T-helper 2 cell (primary cell): ENCODE measurements at regions not wholly inside any gene's neighbourhood (a gene's known extent, or its start where the extent isn't known, plus 50 kb on each side); places are given as distances from the start of the nearest gene placed in this dataset.
"Not testable (repeated sequence)": the region's sequence is repeated elsewhere in the genome, so short reads cannot be mapped to it uniquely, and the experiment has no call there.

Experiments
- DNase-seq, 5 experiments: peaks; one replicate each; pipeline versions ENCODE4 v3.0.0 to v3.0.0-alpha.2; 2012 to 2022

DNA sequence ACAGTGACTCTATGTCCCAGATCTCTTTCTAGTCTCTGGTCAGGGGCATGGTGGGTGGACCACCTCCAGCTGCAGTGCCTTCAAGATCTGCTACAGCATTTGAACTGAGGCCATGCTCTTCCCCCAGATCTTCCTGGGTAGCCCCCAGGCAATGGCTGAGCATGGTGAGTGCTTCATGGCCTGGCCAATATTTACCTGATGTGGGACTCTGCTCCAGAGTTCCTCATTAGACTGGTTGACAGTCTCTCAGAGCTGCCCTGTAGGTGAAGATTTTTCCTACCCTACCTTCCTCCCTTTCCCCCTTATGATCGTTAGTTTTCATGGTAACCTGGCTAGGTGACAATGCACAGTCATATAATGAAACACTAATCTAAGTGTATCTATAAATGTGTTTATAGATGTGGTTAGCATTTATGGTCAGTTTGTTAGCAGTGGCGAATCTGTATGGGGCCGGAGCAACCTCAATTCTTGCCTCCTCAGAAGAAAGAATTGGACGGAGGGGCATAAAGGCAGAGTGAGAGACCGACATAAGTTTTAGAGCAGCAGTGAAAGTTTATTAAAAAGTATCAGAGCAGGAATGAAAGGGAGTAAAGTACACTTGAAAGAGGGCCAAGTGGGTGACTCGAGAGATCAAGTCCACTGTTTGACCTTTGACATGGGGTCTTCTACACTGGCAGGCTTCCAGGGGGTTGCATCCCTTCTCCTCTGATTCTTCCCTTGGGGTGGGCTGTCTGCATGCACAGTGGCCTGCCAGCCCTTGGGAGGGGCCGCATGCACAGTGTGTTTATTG is 256.3 kb downstream of the CD83 start:
- peak in 1 of 5 experiments; percentile 3 for DNase-seq

DNA sequence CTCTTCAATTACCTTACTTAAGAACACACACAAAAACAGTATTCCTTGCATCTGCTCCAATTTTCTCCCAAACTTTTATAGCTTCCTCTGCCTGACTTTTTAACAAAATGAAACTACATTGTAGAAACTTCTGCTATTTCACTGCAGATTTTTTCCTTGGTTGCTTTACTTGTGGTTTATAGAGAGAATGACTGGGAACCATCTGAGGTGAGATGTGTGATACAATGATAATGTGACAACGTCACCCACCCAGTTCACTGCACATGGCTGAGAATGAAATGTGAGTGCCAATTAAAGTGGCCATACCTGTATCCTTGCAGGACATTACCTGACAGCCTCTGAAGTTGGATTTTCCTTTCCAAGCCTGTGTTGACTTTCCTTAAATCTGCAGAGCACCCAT is 258.4 kb downstream of the CD83 start:
- DNase-seq: peak in 1 of 5 experiments; percentile 50

DNA sequence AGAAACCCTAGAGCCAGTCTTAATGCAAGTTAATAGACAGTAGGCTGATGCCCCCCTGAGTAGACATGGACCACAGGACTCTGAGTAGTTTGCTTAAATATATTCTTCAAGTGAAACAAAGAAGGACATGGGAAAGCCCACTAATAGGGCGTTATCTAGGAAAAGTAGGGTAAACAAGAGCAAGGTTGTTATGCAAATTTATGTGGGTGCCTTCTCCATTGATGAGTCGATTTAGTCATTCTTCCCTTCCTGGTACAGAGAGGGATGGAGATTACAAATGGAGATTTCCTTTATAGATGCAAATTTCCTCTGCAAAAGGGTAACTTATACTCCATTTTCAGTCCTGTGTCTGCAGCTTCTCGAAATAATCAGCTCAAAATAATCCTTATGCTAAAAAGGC is 262.0 kb downstream of the CD83 start:
- DNase-seq: no peak

DNA sequence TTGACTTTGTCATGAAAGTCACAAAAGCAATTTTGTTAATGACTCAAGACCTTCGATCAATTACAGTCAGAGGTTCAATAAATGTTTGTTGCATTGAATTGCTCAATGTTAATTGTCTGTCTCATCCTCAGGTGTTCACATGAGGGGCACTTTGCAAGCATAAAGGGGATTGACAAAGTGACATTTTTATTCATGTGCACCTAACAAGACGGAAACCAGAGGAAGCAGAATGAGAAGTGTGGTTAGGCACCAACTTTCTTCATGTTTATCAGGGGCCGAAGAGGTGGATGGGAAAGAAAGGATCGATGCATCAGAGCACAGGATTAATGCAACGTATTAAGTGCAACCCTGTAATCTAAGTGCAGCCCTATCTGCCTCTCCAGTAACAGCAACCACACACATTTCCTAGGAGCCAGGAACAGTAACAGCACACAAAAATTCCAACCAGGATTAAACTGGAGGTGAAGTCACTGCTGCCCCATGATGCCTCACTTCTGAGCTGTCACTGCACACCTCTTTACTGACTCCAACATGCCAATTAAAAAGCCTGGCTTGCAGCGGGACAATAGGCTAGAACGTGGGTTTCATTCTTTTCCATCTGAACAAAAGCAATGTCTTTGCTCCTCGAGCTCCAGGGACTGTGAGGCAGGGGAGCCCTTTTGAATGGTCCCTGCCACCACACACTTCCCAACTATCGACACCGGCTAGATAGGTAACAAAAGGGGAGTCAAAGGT is 262.7 kb downstream of the CD83 start:
- no peak for DNase-seq

DNA sequence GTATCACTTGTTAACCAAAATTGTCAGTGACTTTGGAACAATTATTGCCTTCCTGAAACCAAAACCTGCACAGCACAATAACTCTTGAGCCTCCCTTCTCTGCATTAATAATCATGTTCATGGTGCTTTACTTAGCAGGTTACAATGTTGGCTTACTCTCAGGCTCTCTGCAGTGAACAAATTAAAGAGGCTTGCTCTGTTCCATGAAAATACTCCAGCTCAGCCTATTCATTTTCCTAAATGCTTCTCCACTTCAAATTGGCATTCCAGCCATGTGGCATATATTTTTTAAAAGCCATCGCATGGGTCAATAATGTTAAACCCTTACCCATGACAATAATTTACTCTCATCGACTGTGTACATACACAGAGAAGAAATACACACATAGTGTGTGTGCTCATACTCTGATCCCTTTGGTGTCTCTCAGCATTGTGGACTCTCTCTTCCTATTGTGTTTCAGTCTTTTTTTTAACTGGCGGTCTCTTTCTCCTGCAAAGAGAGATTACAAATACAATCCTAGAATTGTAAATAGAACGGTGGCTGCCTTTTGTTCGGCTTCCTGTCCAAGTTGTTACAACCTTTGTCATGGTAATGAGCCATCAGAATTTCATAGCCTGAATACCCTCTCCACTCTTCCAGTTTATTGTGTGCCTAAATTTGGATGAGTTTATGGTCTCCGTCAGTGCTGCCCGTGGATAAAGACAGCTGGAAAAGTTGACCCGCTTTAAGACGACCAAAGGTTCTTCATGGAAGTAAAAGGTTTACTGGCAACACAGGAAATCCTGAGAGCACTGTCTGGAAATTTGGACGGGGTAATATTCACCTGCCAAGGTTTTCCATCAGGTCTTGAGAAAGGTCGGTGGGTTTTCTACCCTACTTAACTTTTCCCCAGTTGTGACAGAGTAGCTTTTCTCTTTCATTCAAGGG is 263.6 kb downstream of the CD83 start:
- no peak for DNase-seq

DNA sequence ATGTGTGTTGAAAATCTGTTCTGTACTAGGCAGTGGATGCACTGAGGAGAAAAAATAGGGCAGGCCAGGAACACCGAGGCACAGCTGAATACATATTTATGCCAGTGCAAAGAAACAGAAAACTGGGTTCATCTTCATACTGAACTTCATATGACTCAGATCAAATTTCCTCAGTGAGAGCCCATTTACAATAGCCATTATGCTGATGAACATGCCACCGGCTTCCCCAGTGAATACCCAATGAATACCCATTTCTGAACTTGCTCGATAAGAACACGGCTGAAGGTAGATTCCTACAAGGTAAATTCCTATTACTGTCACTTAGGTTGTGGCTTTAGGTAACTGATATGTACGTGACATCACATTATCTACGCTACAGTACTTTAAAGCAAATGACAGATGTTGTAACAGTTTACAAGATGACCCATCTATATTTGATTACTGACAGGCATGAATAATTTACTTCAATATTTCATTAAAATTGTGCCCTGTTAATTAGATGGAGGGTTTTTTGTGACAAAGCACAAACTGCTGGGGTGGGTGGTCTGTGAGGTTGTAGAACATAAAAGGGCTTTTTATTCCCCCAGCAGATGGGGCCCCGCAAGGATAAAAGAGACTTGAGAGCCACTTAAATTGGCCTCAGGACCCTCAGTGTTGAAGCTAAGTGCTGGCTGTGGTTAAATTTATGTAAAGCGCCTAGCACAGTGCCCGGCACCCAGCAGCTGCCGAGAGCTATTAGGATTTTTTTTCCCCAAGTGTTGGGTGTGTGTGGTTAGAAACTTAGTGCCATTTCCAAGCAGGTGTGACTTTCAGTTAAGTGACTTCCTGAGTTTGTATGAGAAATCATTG is 264.5 kb downstream of the CD83 start:
- DNase-seq: peak in 1 of 5 experiments; percentile 11

DNA sequence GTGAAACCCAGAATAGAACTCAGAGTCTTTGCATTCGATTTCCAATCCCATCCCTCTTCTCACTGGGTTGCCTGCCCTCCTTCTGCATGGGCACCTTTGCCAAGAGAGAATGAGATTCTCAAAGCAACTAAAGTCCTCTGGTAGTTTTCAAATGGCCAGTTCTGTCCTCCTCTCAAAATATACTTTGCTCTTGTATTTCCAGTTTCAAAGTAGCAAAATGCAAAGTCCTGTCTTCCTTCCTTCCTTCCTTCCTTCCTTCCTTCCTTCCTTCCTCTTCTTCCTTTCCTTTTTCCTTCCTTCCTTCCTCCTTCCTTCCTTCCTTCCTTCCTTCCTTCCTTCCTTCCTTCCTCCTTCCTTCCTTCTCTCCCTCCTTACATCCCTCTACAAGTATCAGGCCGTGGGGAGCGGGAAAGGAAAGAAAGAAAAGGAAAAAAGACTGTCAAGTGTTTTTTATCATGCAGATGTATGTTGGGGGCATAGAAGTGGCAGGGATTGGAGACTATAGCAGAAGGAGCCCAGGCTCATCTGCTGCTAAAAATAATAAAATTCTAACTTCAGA is 265.2 kb downstream of the CD83 start:
- no peak for DNase-seq

DNA sequence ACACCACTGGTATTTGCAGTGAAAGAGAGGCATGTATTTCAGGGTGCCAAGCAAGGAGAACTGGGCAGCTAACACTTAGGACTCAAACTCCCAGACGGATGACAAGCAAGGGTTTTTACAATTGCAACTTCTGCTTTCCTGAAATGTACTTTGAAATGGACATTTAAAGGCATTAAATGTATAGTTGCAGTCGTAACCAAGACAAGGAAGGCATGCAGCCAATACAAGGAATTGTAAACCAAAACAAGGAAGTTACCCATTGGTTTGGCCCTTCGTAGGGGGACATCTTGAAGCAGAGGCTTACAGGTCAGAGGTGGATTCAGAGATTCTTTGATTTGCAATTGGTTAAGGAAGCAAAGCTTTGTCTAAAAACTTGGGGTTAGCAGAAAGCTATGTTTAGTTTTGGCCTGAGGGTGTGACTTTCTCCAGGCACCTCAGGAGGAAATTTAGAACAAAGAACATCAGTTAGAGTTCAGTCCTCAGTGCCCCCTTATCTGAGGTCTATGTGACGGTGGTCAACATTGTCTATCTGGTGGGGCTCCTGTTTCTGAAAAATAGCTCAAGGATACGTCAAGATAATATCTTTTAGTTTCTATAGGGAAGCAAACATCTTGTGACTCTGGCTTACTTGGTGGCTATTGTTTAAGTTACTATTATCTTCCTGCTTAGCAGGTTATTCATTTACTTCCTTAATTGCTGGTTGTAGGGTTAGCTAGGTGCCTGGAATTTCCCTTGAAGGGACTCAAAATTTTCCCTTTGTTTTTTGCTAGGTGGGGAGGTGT is 266.0 kb downstream of the CD83 start:
- no peak for DNase-seq

DNA sequence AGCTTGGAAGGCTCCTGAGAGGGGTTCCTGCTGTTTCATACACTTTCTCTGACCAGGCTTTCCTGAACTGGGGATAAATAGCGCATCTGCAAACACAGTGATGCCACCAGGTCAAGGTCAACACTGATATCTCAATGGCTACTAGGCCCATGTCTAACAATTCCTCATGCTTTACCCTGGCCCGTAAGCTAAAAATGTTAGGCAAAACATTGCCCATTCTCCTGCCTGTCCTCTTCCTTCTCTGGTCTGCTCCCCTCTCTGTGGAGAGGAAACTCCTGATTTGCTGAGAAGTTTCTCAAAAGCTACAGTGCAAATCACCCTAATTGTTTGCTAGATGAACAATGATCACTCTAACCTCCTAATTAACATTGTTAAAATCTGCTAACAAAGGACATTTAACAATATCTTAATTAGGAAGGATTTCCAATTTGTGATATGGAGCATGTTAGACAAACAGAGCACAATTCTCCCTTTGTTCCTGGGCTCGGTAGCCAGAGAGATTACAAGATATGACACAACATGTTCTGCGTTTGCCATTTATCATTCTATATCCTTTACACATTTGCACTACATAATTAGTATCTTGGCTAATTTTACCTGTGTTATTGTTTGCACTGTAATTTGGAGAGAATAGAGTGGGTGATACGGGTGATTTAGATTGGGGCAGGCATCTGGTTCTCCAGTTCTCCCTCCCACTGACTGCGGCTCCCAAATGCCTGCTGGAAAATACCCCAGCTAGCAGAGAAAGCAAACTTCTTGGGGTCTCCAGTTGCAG is 266.8 kb downstream of the CD83 start:
- DNase-seq: no peak

DNA sequence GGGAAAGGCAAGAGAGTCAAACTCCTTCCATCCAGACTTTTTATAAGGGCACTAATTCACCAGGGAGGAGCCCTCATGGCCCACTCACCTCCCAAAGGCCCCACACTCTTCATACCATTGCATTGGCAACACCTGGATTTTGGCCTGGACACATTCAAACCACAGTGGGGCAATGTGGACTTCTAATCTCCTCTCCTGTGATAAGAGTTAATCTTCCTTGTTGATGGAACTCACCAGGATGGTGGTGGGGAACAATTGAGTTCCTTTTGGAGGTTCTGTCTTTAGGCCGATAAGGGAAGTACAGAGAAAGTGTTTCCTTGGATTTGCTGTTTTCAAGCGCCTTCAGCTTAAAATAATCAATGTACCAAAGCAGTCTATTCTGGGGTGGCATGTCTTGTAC is 268.7 kb downstream of the CD83 start:
- DNase-seq: no peak

DNA sequence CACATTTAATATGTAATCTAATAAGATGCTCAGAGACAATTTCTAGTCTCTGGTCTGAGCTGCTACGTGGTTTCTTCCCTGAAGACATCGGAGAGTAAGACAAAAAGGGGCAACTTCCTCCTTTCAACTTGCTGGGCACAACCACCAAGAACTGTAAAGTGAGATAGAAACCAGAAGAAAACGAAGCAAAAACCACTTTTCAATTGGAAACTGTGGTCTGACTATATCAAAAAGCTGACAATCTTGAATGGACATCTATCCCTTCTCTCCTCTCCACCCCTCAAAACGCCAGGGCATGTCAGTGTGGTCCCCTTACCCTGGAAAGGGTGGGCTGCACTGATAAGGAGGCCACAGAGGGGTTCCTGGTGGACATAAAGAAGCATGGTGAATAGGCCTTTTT is 269.1 kb downstream of the CD83 start:
- no peak for DNase-seq

DNA sequence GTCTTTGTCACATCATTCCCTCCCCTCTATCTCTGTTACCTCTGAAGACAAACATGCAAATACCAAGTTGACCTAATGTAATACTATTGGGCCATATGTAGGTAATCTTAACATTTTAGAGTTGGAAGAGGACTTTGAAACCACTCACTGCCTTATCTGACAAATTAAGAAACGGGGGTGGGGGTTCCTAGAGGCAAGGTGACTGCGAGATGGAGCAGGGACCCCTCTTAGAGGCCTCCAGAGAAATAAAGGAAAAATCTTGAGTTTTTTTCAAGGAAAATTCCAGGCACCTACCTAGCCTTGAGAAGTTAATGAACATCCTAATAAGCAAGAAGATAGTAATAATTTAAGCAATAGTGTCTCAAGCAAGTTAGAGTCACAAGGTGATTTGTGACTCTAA is 270.8 kb downstream of the CD83 start:
- no peak for DNase-seq

DNA sequence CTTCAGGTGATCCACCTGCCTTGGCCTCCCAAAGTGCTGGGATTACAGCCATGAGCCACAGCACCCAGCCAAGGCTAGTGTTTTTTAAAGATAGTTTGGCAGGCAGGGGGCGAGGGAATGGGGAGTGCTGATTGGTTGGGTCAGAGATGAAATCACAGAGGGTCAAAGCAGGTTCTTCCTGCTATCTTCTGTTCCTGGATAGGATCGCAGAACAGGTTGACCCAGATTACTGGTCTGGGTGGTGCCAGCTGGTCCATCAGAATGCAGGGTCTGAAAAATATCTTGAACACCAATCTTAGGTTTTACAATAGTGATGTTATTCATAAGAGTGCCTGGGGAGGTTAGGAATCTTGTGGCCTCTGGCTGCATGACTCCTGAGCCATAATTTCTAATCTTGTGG is 272.2 kb downstream of the CD83 start:
- not testable (repeated sequence) for DNase-seq

DNA sequence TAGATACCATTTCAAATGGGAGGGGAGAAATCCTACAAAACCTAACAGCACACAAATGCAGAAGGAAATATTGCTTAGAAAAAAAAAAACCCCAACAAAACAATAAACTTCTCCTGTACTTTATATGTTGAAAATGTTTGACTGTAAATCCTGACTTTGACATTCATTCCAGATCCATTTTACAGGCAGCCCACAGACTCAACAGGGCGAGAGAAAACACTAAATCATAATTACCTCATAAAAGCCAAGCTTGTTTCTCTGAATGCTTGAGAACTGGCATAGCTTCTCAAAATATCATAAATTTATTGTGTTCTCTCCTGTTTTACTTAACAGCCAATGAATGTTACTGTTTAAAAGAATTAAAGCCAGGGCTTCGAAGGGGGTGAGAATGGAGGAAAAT is 273.2 kb downstream of the CD83 start:
- no peak for DNase-seq

DNA sequence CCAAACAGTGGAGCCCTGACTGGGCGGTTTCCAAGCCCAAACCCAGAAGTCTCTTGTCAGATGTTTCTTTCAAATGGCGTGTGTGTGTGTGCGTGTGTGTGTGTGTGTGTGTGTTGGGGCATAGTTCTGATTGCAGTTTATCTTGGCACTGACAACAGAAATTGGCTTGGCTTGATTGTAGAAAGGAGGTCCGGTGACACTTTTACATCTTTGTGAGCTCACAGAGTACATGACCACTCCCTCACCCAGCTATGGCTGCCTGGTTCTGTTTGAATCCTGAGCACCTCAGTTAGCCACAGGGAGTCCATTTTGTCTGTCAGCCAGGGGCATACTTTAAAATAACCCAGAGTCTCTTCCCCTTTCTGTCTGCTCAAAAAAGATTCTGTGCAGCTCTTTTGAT is 276.3 kb downstream of the CD83 start:
- no peak for DNase-seq

DNA sequence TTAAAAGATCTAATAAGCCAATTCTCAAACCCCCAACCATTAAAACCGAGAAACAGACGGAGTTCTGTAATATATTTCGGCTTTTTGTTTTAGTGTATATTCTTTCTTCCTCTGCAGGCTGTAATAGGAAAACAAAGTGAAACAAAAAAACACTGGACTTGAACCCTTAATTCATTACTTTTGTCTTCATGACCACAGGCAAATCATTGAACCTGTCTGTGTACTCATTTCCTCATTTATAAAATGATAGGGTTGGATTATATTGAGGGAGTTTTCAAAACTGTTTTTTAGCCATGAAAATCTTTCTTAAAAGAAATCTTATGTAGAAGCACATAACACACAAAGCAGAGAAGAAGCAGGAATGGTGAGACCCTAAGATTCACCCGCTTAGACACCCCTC is 278.8 kb downstream of the CD83 start:
- no peak for DNase-seq

DNA sequence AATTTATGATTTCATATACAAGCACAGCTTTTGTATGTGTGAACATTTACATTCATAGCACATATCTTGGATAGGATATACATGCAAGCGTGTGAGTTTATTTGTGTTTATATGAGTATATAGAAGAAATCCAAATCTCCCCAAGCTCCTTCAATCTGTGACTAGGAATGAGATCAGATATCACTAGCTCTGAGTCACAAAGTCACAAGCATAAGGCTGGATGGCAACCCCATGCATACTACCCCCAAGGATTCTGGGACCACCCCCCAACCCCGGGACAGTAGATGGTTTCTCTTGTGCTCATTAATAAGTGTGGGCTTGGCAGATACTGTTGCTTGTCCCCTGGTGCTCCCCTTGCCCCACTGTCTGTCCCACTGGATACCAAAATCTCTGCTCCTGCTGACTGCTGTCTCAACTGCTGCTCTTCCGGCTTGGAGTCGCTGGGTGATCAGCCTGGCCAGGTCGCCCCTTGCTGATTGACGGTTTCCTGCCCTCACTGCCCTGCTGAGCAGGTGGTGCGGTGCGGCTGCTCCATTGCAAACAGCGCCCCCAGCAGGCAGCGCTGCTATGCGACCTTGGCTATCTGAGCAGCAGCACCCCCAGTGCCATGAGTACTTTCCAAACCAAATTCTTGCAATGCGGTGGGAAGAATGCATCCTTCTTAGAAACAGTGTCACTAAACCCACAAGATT is 279.4 kb downstream of the CD83 start:
- peak in 1 of 5 experiments; percentile 3 for DNase-seq

DNA sequence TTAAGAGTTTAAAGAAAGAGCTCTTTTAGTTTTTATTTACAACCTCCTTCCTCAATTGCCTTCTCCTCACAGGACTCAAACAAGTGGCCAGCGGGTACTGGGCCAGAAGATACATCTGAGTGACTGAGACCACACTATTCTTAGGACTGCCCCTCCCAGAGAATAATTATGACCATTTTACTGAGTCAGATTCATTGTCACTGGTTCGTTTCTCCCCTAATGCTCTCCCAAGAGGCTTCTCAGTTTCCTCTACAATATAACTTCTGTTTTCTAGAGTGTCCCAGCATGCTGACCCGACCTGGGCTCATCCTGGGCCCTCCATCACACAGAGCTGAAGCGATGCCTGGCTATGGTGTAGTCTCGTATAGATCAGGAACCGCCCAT is 279.9 kb downstream of the CD83 start:
- DNase-seq: no peak

DNA sequence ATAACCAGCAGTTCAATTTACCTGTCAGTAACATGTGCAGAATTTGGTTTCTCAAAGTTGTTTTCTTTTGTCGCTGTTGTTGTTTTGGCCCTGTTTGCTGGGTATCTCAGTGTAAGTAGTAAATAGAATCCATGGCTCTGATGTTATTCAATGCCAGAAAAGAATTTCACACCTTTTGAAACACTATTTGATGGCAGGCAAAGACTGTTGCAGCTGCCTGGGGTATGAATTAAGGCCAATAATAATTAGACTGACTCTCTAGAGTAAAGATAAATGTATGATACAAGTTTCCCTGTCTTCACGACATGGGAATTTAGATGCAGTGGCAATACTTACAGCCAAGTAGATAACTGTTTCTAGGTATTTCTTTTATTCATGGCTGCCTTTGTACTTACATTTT is 281.4 kb downstream of the CD83 start:
- DNase-seq: no peak

DNA sequence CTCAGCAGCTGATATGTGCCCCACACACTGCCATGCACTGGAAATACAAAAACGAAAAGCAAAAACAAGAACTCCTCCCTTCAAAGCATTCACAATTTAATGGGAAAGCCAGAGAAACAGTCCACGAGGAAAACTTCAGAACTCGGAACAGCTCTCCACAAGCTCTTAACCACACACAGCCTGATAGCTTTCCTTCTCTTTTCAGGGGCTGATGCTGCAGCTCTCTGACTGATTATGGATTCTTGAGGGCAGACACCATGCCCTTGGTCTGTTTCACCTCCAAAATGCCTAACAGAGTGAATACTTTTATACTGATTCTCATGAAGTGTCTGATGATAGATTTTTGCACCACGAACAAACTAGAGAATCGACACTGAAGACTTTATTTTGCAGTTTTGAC is 282.1 kb downstream of the CD83 start:
- no peak for DNase-seq
